Gastrocnemius medialis (tissue), 4 donors: ENCODE measurements at regions not wholly inside any gene's neighbourhood (a gene's known extent, or its start where the extent isn't known, plus 50 kb on each side); places are given as distances from the start of the nearest gene placed in this dataset.

ENCODE experiments used
- POLR2A ChIP-seq, 2 donors: fragments of 450-650 bp; IDR thresholded peaks; one replicate each; pipeline ENCODE4 v1.6.1; 2017; ENCODE audit warnings: antibody characterized with exemption in 2 of 2, mild to moderate bottlenecking in 2 of 2, moderate library complexity in 2 of 2
- TF ChIP-seq, protein P1 (sequence below), 5 experiments: fragments of 450-650 bp in 3 of 5; fragments of 200-600 bp in 2 of 5; sonication (generic) in 2 of 5; IDR thresholded peaks in 4 of 5; conservative IDR thresholded peaks in 1 of 5; 1 replicate in 4 of 5; 2 replicates in 1 of 5; pipeline ENCODE4 v1.5.1; 2016 to 2019; ENCODE audit warnings: antibody characterized with exemption in 5 of 5, mild to moderate bottlenecking in 3 of 5, moderate library complexity in 3 of 5

DNA sequence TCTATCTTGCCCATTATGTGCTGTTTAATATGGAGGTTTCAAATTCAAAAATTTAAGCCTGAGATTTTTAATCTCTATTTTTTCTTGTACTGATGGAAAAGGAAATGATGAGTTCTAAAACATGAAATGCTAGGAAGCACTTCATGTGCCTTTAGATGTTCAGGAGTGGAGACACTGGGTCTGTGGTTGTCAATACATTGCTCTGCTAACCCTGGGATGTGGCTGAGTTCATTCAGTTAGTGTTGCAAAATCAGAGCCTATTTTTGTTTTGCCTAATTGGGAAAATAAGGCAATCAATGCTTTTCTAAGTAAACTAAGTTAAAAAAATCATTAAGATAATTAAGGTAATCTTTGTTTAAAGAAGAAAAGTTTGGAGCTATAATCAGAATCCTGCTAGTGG is 83.1 kb downstream of the DIPK2A start:
- TF ChIP-seq, protein P1, sequence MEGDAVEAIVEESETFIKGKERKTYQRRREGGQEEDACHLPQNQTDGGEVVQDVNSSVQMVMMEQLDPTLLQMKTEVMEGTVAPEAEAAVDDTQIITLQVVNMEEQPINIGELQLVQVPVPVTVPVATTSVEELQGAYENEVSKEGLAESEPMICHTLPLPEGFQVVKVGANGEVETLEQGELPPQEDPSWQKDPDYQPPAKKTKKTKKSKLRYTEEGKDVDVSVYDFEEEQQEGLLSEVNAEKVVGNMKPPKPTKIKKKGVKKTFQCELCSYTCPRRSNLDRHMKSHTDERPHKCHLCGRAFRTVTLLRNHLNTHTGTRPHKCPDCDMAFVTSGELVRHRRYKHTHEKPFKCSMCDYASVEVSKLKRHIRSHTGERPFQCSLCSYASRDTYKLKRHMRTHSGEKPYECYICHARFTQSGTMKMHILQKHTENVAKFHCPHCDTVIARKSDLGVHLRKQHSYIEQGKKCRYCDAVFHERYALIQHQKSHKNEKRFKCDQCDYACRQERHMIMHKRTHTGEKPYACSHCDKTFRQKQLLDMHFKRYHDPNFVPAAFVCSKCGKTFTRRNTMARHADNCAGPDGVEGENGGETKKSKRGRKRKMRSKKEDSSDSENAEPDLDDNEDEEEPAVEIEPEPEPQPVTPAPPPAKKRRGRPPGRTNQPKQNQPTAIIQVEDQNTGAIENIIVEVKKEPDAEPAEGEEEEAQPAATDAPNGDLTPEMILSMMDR (IDR thresholded peaks at IDR 0.05 in 4 of 5, conservative IDR thresholded peaks at IDR 0.05 in 1 of 5): no peak
- no peak for TF ChIP-seq POLR2A (IDR thresholded peaks at IDR 0.05)
